ENCODE measurements at regions not wholly inside any gene's neighbourhood (a gene's known extent, or its start where the extent isn't known, plus 50 kb on each side); places are given as distances from the start of the nearest gene placed in this dataset.

- TF ChIP-seq SIN3A (IDR thresholded peaks at IDR 0.05; ENCODE audit: borderline replicate concordance, insufficient read depth, low read length): no peak
- no peak for TF ChIP-seq REST (IDR thresholded peaks at IDR 0.05; ENCODE audit: insufficient read depth in 1 of 2, low read depth in 2 of 2, low read length in 2 of 2)
- no peak for TF ChIP-seq POLR2AphosphoS5 (IDR thresholded peaks at IDR 0.05; ENCODE audit: low read depth, low read length)
- TF ChIP-seq FOXP2 (optimal IDR thresholded peaks at IDR 0.05; ENCODE audit: borderline replicate concordance, extremely low read depth, extremely low read length, insufficient read depth): no peak
- no peak for TF ChIP-seq TAF1 (IDR thresholded peaks at IDR 0.05; ENCODE audit: borderline replicate concordance, insufficient read depth, low read length)
These were observed 1951.9 kb upstream of the SEL1L start for GRCh38 chr14:83485591-83485990.

GRCh38 chr14:83491091-83491490 lies 1957.4 kb upstream of the SEL1L start:
- TF ChIP-seq FOXP2 (optimal IDR thresholded peaks at IDR 0.05; ENCODE audit: borderline replicate concordance, extremely low read depth, extremely low read length, insufficient read depth) (no peak), TAF1 (IDR thresholded peaks at IDR 0.05; ENCODE audit: borderline replicate concordance, insufficient read depth, low read length) (no peak), SIN3A (IDR thresholded peaks at IDR 0.05; ENCODE audit: borderline replicate concordance, insufficient read depth, low read length) (no peak), REST (IDR thresholded peaks at IDR 0.05; ENCODE audit: insufficient read depth in 1 of 2, low read depth in 2 of 2, low read length in 2 of 2) (no peak), POLR2AphosphoS5 (IDR thresholded peaks at IDR 0.05; ENCODE audit: low read depth, low read length) (no peak)

- TF ChIP-seq REST (IDR thresholded peaks at IDR 0.05; ENCODE audit: insufficient read depth in 1 of 2, low read depth in 2 of 2, low read length in 2 of 2) (no peak), TAF1 (IDR thresholded peaks at IDR 0.05; ENCODE audit: borderline replicate concordance, insufficient read depth, low read length) (no peak), SIN3A (IDR thresholded peaks at IDR 0.05; ENCODE audit: borderline replicate concordance, insufficient read depth, low read length) (no peak)
These were observed 1987.2 kb upstream of the SEL1L start for GRCh38 chr14:83520837-83521236.

- TF ChIP-seq FOXP2 (optimal IDR thresholded peaks at IDR 0.05; ENCODE audit: borderline replicate concordance, extremely low read depth, extremely low read length, insufficient read depth): no peak
- TF ChIP-seq TAF1 (IDR thresholded peaks at IDR 0.05; ENCODE audit: borderline replicate concordance, insufficient read depth, low read length): no peak
- TF ChIP-seq SIN3A (IDR thresholded peaks at IDR 0.05; ENCODE audit: borderline replicate concordance, insufficient read depth, low read length): no peak
- TF ChIP-seq POLR2AphosphoS5 (IDR thresholded peaks at IDR 0.05; ENCODE audit: low read depth, low read length): no peak
- no peak for TF ChIP-seq REST (IDR thresholded peaks at IDR 0.05; ENCODE audit: insufficient read depth in 1 of 2, low read depth in 2 of 2, low read length in 2 of 2)
These were observed 1995.9 kb upstream of the SEL1L start for GRCh38 chr14:83529531-83529930.

- TF ChIP-seq FOXP2 (optimal IDR thresholded peaks at IDR 0.05; ENCODE audit: borderline replicate concordance, extremely low read depth, extremely low read length, insufficient read depth) (no peak), SIN3A (IDR thresholded peaks at IDR 0.05; ENCODE audit: borderline replicate concordance, insufficient read depth, low read length) (no peak), REST (IDR thresholded peaks at IDR 0.05; ENCODE audit: insufficient read depth in 1 of 2, low read depth in 2 of 2, low read length in 2 of 2) (no peak), TAF1 (IDR thresholded peaks at IDR 0.05; ENCODE audit: borderline replicate concordance, insufficient read depth, low read length) (no peak), POLR2AphosphoS5 (IDR thresholded peaks at IDR 0.05; ENCODE audit: low read depth, low read length) (no peak)
These were observed 1996.2 kb upstream of the FLRT2 start for GRCh38 chr14:83533734-83534133.
